ENCODE measurements at regions not wholly inside any gene's neighbourhood (a gene's known extent, or its start where the extent isn't known, plus 50 kb on each side); places are given as distances from the start of the nearest gene placed in this dataset.

- H3K4me3 Mint-ChIP-seq = no peak overlapping the region
- no peaks in the 10 kb centered on the region for H3K4me1 Mint-ChIP-seq
- no peak overlapping the region for H3K27ac ChIP-seq (ENCODE audit: low read depth in 1 of 2, low read length in 2 of 2)
- no peak overlapping the region for H3K4me2 ChIP-seq (replicated peaks; ENCODE audit: extremely low read depth, low read length, poor library complexity, severe bottlenecking)
- no peaks in the 10 kb centered on the region for H3K79me2 ChIP-seq (ENCODE audit: insufficient read depth, low read length)
- no peaks in the 10 kb centered on the region for H3K36me3 Mint-ChIP-seq
- H3K36me3 ChIP-seq (replicated peaks in 1 of 2; ENCODE audit: control insufficient read depth in 1 of 2, insufficient read depth in 2 of 2, low read length in 2 of 2) = no peaks in the 10 kb centered on the region
- no peak for DNase-seq
- no peak overlapping the region for H2AFZ ChIP-seq (ENCODE audit: insufficient read depth, low read depth, low read length, poor library complexity, severe bottlenecking)
- no peak overlapping the region for H3K27ac Mint-ChIP-seq
- peaks cover 0 to 2% (median 0%) of the 10 kb centered on the region in 7 donors for H3K9me3 Mint-ChIP-seq
- H3K4me1 ChIP-seq (ENCODE audit: control insufficient read depth in 1 of 2, insufficient read depth in 2 of 2, low read length in 2 of 2) = no peaks in the 10 kb centered on the region
- no peak overlapping the region for H3K9ac ChIP-seq (ENCODE audit: insufficient read depth, low read length, poor library complexity, severe bottlenecking)
- no peak for TF ChIP-seq CTCF (IDR thresholded peaks at IDR 0.05)
- no peaks in the 10 kb centered on the region for H4K20me1 ChIP-seq (ENCODE audit: insufficient read depth, low read length)
- H3K9me3 ChIP-seq (replicated peaks in 1 of 2; ENCODE audit: control insufficient read depth in 1 of 2, insufficient read depth in 1 of 2, low read length in 2 of 2) = no peaks in the 10 kb centered on the region
- intact Hi-C loops (cut with micrococcal nuclease) = no loop called here
- peaks cover 1 to 4% (median 4%) of the 10 kb centered on the region in 3 donors for H3K27me3 Mint-ChIP-seq (ENCODE audit: low read depth in 3 of 3)
- no peak overlapping the region for H3K4me3 ChIP-seq (replicated peaks in 1 of 3; ENCODE audit: low read depth in 2 of 3, low read length in 3 of 3)
- H3K27me3 ChIP-seq (ENCODE audit: control insufficient read depth in 2 of 2, insufficient read depth in 2 of 2, low read length in 2 of 2) = no peaks in the 10 kb centered on the region
Observed at GRCh38 chr3:124147429-124147828, 155.5 kb upstream of the ROPN1 start.

- H3K4me1 Mint-ChIP-seq = no peaks in the 10 kb centered on the region
- H3K4me3 Mint-ChIP-seq = no peak overlapping the region
- H3K36me3 Mint-ChIP-seq = no peaks in the 10 kb centered on the region
- Histone ChIP-seq H4K20me1 (ENCODE audit: insufficient read depth, low read length) (no peaks in the 10 kb centered on the region), H3K9me3 (replicated peaks in 1 of 2; ENCODE audit: control insufficient read depth in 1 of 2, insufficient read depth in 1 of 2, low read length in 2 of 2) (no peaks in the 10 kb centered on the region), H3K79me2 (ENCODE audit: insufficient read depth, low read length) (no peaks in the 10 kb centered on the region), H3K27ac (ENCODE audit: low read depth in 1 of 2, low read length in 2 of 2) (no peak overlapping the region), H3K4me3 (replicated peaks in 1 of 3; ENCODE audit: low read depth in 2 of 3, low read length in 3 of 3) (no peak overlapping the region), H3K9ac (ENCODE audit: insufficient read depth, low read length, poor library complexity, severe bottlenecking) (no peak overlapping the region), H3K36me3 (replicated peaks in 1 of 2; ENCODE audit: control insufficient read depth in 1 of 2, insufficient read depth in 2 of 2, low read length in 2 of 2) (no peaks in the 10 kb centered on the region), H3K4me1 (ENCODE audit: control insufficient read depth in 1 of 2, insufficient read depth in 2 of 2, low read length in 2 of 2) (no peaks in the 10 kb centered on the region), H2AFZ (ENCODE audit: insufficient read depth, low read depth, low read length, poor library complexity, severe bottlenecking) (no peak overlapping the region), H3K4me2 (replicated peaks; ENCODE audit: extremely low read depth, low read length, poor library complexity, severe bottlenecking) (no peak overlapping the region), H3K27me3 (ENCODE audit: control insufficient read depth in 2 of 2, insufficient read depth in 2 of 2, low read length in 2 of 2) (no peaks in the 10 kb centered on the region)
- H3K9me3 Mint-ChIP-seq = peaks cover 0 to 2% (median 0%) of the 10 kb centered on the region in 7 donors
- TF ChIP-seq CTCF (IDR thresholded peaks at IDR 0.05) = no peak
- WGBS (ENCODE audit: insufficient coverage) = 80% methylated on average over 2 of the region's 2 CpGs
- intact Hi-C loops (cut with micrococcal nuclease) = no loop called here
- H3K27ac Mint-ChIP-seq = no peak overlapping the region
- DNase-seq = no peak
- H3K27me3 Mint-ChIP-seq (ENCODE audit: low read depth in 3 of 3) = peaks cover 1 to 6% (median 4%) of the 10 kb centered on the region in 3 donors
Observed at GRCh38 chr3:124147946-124148345, 156.0 kb upstream of the ROPN1 start.

All from CD14-positive monocyte (primary cell).